HepG2 (cell line): ENCODE measurements at regions not wholly inside any gene's neighbourhood (a gene's known extent, or its start where the extent isn't known, plus 50 kb on each side); places are given as distances from the start of the nearest gene placed in this dataset.

Source experiments
- ATAC-seq: fragments of 200-7000 bp; cut with Tn5 transposase; 3 replicates; pipeline ENCODE4 v1.9.1; 2020; ENCODE audit warnings: mild to moderate bottlenecking, moderate library complexity
- BruUV-seq: library from RNA; stranded (reverse); fragments of 400-500 nt; replicated peaks from 2 replicates; lab custom pipeline; 2021; lab: Mats Ljungman, UMichigan
- CTCF ChIA-PET: fragments of 300-600 bp; formaldehyde crosslinking; extraction: SDS; loops from one replicate; lab custom pipeline; 2021; ENCODE audit warnings: low total read pairs, inconsistent platforms, low intra/inter-chr PET ratio; lab: Yijun Ruan, JAX
- POLR2A ChIA-PET: fragments of 350-600 bp; sonication (Branson Sonifier 250); formaldehyde crosslinking; loops from one replicate; lab custom pipeline; 2020; ENCODE audit warnings: antibody characterized with exemption, inconsistent platforms; lab: Yijun Ruan, JAX
- DNase-seq: peaks from one replicate; pipeline ENCODE4 v3.0.0-alpha.2; 2015; ENCODE audit warnings: low spot score
- FAIRE-seq: peaks from 3 replicates; lab custom pipeline; 2011; peaks lifted over from hg19 to GRCh38; lab: Jason Lieb, UNC
- H2AFZ ChIP-seq: one replicate; pipeline ENCODE4 v1.6.1; 2011; ENCODE audit warnings: low read length, inconsistent platforms
- H3K27ac ChIP-seq: fragments of 300-600 bp; 3 replicates; pipeline ENCODE4 v1.8.0; 2011; ENCODE audit warnings: mixed run types, mild to moderate bottlenecking, mixed read lengths, low read length, inconsistent platforms; ENCODE audit not compliant: insufficient read depth; ENCODE audit errors: extremely low read length
- H3K27me3 ChIP-seq, 2 experiments: fragments of 200-600 bp in 1 of 2; 2 replicates in 1 of 2; 3 replicates in 1 of 2; pipeline versions ENCODE4 v1.6.0 to v1.8.0; 2011; ENCODE audit warnings: low read length in 2 of 2, mild to moderate bottlenecking in 2 of 2, moderate library complexity in 2 of 2, inconsistent platforms in 1 of 2; ENCODE audit not compliant: insufficient read depth in 2 of 2, control insufficient read depth in 1 of 2
- H3K36me3 ChIP-seq, 2 experiments: fragments of 200-600 bp in 1 of 2; replicated peaks in 1 of 2; 2 replicates in 1 of 2; 3 replicates in 1 of 2; pipeline versions ENCODE4 v1.5.1 to v1.8.0; 2011; ENCODE audit warnings: low read length in 2 of 2, inconsistent platforms in 1 of 2; ENCODE audit not compliant: insufficient read depth in 2 of 2, control insufficient read depth in 1 of 2
- H3K4me1 ChIP-seq: 2 replicates; pipeline ENCODE4 v1.5.1; 2012; ENCODE audit warnings: low read length, inconsistent platforms; ENCODE audit not compliant: insufficient read depth
- H3K4me2 ChIP-seq: 2 replicates; pipeline ENCODE4 v1.6.0; 2011; ENCODE audit warnings: low read depth, low read length, inconsistent platforms
- H3K4me3 ChIP-seq, 3 experiments: fragments of 200-600 bp in 1 of 3; sonication (generic), shearing (Covaris generic) in 1 of 3; replicated peaks in 1 of 3; 2 replicates each; pipeline ENCODE4 v1.5.1; 2011 to 2016; ENCODE audit warnings: low read length in 3 of 3, inconsistent platforms in 2 of 3, low read depth in 2 of 3, mild to moderate bottlenecking in 2 of 3, control low read depth in 1 of 3, mixed read lengths in 1 of 3; ENCODE audit not compliant: insufficient read depth in 1 of 3
- H3K79me2 ChIP-seq: one replicate; pipeline ENCODE4 v1.6.1; 2011; ENCODE audit warnings: low read length, inconsistent platforms; ENCODE audit not compliant: insufficient read depth
- H3K9ac ChIP-seq: 2 replicates; pipeline ENCODE4 v1.6.0; 2011; ENCODE audit warnings: mild to moderate bottlenecking, low read depth, low read length, inconsistent platforms; ENCODE audit not compliant: insufficient read depth
- H3K9me3 ChIP-seq: 2 replicates; pipeline ENCODE4 v1.5.1; 2012; ENCODE audit warnings: mild to moderate bottlenecking, low read length
- H4K20me1 ChIP-seq: 2 replicates; pipeline ENCODE4 v1.6.0; 2011; ENCODE audit warnings: inconsistent platforms, mild to moderate bottlenecking, low read length, moderate library complexity; ENCODE audit not compliant: insufficient read depth
- CREB3 ChIP-seq: sonication (generic); formaldehyde crosslinking; IDR thresholded peaks from 2 replicates; pipeline ENCODE4 v1.5.0; 2020; ENCODE audit warnings: missing genetic modification reagents
- MYC ChIP-seq: sonication (generic); formaldehyde crosslinking; IDR thresholded peaks from 2 replicates; pipeline ENCODE4 v1.9.0; 2021; ENCODE audit warnings: missing genetic modification reagents, borderline replicate concordance
- ZBTB2 ChIP-seq: sonication (generic); formaldehyde crosslinking; IDR thresholded peaks from 2 replicates; pipeline ENCODE4 v1.8.0; 2022; ENCODE audit warnings: low read depth, missing genetic modification reagents
- ZNF430 ChIP-seq: sonication (generic); formaldehyde crosslinking; IDR thresholded peaks from 2 replicates; pipeline ENCODE4 v1.9.0; 2021; ENCODE audit warnings: mild to moderate bottlenecking, missing genetic modification reagents
- ZNF646 ChIP-seq: sonication (generic); formaldehyde crosslinking; IDR thresholded peaks from 2 replicates; pipeline ENCODE4 v1.9.0; 2021; ENCODE audit warnings: mild to moderate bottlenecking, missing genetic modification reagents
- WGBS: methylation state at CpG from one replicate; pipeline ENCODE4 v1.1.6; 2017; ENCODE audit warnings: low lambda C conversion rate; 5-methylcytosine and 5-hydroxymethylcytosine counted together
- in situ Hi-C: cut with HindIII; loops from 2 replicates; pipeline ENCODE4 v1.10.0; 2017; ENCODE audit warnings: low pct_unique_long_range_greater_than_20kb; ENCODE audit not compliant: extremely low pct_ligation_motif_present
- intact Hi-C: fragments of 100-400 bp; cut with micrococcal nuclease; formaldehyde crosslinking; loops from one replicate; pipeline ENCODE4 v1.10.0; 2022; ENCODE audit not compliant: unreplicated experiment

- DNase-seq = no peak
- Histone ChIP-seq H3K27me3 (no peaks in the 10 kb centered on the region; a peak in 2 of 5 replicates), H3K4me1 (peaks cover 9% of the 10 kb centered on the region), H3K79me2 (no peaks in the 10 kb centered on the region), H2AFZ (no peak overlapping the region), H3K4me3 (no peak overlapping the region), H3K9me3 (no peaks in the 10 kb centered on the region), H3K9ac (no peak overlapping the region), H4K20me1 (no peaks in the 10 kb centered on the region), H3K27ac (no peak overlapping the region), H3K36me3 (no peaks in the 10 kb centered on the region), H3K4me2 (no peak overlapping the region)
- ChIA-PET CTCF (no interaction called here), POLR2A (no interaction called here)
- no peak for ATAC-seq
- in situ Hi-C loops = no loop called here
- no peak for FAIRE-seq
- no peak for TF ChIP-seq MYC
- TF ChIP-seq ZBTB2 (CRISPR knock-in tag) = no peak
- WGBS = 68% methylated on average over 4 of the region's 4 CpGs
- intact Hi-C loops = no loop called here
- no TSS peak for BruUV-seq
Observed at GRCh38 chr13:21970918-21971317, 300.0 kb downstream of the FGF9 start.

GRCh38 chr13:21971662-21972621 is 301.1 kb downstream of the FGF9 start:
- DNase-seq (no peak), FAIRE-seq (no peak), ATAC-seq (no peak)
- Histone ChIP-seq H3K9me3 (no peaks in the 10 kb centered on the region), H3K27ac (no peak overlapping the region), H4K20me1 (no peaks in the 10 kb centered on the region), H3K27me3 (peaks cover 0 to 2% of the 10 kb centered on the region in 2 experiments; a peak in 2 of 5 replicates), H3K9ac (no peak overlapping the region), H3K4me2 (no peak overlapping the region), H3K4me1 (peaks cover 9% of the 10 kb centered on the region), H2AFZ (no peak overlapping the region), H3K4me3 (no peak overlapping the region), H3K36me3 (no peaks in the 10 kb centered on the region), H3K79me2 (no peaks in the 10 kb centered on the region)
- intact Hi-C loops (no loop called here), in situ Hi-C loops (no loop called here)
- WGBS = 60% methylated on average over 6 of the region's 7 CpGs
- POLR2A ChIA-PET = no interaction called here
- no TSS peak for BruUV-seq
- CTCF ChIA-PET = no interaction called here
- TF ChIP-seq ZNF430 (no peak), CREB3 (CRISPR knock-in tag) (no peak), ZNF646 (CRISPR knock-in tag) (peak; percentile 58; the same call in 1 of the 2 replicates)
